ENCODE measurements at regions not wholly inside any gene's neighbourhood (a gene's known extent, or its start where the extent isn't known, plus 50 kb on each side); places are given as distances from the start of the nearest gene placed in this dataset.

DNA sequence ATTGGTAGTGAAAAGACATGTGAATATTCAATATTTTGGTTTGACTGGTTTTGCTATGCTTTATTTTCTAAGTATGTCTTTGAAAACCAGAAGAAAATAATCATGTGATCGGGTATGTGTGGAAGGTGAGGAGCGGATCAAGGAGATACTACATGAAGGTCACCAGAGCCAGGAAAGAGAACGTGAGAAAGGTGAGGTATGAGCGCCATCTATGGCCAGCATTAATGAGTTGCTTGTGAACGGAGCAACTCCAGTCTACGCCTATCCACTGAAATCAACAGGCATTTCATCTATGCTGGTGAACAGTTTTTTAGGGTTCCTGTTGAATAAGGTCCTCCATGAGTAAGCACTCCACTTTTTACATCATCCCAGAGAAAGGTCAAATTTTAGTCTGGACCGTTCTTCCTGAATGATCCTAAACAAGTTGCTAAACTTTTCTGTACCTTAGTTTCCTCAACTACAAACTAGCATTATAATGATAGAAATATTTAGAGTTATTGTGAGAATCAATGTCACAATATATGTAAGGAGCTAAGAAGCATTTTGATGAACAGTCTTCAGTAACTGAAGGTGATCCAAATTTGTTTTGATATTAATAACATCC, 1435.2 kb upstream of the CADM2 start (continued):
- TF ChIP-seq MAFK (IDR thresholded peaks at IDR 0.05; ENCODE audit: low read length) (no peak), SRF (CRISPR knock-in tag; IDR thresholded peaks at IDR 0.05) (no peak), CTBP1 (IDR thresholded peaks at IDR 0.05; ENCODE audit: borderline replicate concordance) (no peak)
- TF ChIP-seq, protein P1, sequence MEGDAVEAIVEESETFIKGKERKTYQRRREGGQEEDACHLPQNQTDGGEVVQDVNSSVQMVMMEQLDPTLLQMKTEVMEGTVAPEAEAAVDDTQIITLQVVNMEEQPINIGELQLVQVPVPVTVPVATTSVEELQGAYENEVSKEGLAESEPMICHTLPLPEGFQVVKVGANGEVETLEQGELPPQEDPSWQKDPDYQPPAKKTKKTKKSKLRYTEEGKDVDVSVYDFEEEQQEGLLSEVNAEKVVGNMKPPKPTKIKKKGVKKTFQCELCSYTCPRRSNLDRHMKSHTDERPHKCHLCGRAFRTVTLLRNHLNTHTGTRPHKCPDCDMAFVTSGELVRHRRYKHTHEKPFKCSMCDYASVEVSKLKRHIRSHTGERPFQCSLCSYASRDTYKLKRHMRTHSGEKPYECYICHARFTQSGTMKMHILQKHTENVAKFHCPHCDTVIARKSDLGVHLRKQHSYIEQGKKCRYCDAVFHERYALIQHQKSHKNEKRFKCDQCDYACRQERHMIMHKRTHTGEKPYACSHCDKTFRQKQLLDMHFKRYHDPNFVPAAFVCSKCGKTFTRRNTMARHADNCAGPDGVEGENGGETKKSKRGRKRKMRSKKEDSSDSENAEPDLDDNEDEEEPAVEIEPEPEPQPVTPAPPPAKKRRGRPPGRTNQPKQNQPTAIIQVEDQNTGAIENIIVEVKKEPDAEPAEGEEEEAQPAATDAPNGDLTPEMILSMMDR (IDR thresholded peaks at IDR 0.05 in 2 of 3, conservative IDR thresholded peaks at IDR 0.05 in 1 of 3; ENCODE audit: insufficient read depth in 2 of 3, low read depth in 1 of 3, low read length in 3 of 3), result 0 out of 6 replicates have a peak, but pooled peaks of 2 of the 3 experiments have one; percentile 5 to 19

GRCh38 chr3:83524901-83525300, 1433.9 kb upstream of the CADM2 start:
- BruUV-seq (replicated peaks), result no TSS peak
- H3K4me1 ChIP-seq (replicated peaks in 1 of 2; ENCODE audit: control insufficient read depth in 2 of 2, insufficient read depth in 2 of 2, low read length in 2 of 2), result no peaks in the 10 kb centered on the region
- no peak overlapping the region for H3K4me3 ChIP-seq
- no peak for TF ChIP-seq THRAP3 (IDR thresholded peaks at IDR 0.05; ENCODE audit: borderline replicate concordance)
- no peak for TF ChIP-seq TAF15 (IDR thresholded peaks at IDR 0.05; ENCODE audit: low read depth, low read length)
- no peak for TF ChIP-seq XRCC4 (IDR thresholded peaks at IDR 0.05; ENCODE audit: extremely low read depth, insufficient read depth, insufficient read length)
- TF ChIP-seq ZBED1 (IDR thresholded peaks at IDR 0.05), result no peak
- no peak for TF ChIP-seq CBFA2T2 (conservative IDR thresholded peaks at IDR 0.05)
- no peak for TF ChIP-seq TRIM25 (IDR thresholded peaks at IDR 0.05; ENCODE audit: borderline replicate concordance)
- no peak for TF ChIP-seq FOXK2 (conservative IDR thresholded peaks at IDR 0.05 in 1 of 2, IDR thresholded peaks at IDR 0.05 in 1 of 2; ENCODE audit: low read depth in 2 of 2)
- intact Hi-C loops (cut with micrococcal nuclease), result no loop called here
- ATAC-seq (no peak), FAIRE-seq (no peak), DNase-seq (ENCODE audit: extremely low read depth in 1 of 4, low spot score in 3 of 4) (no peak)
- no peak overlapping the region for H2AFZ ChIP-seq (ENCODE audit: low read depth, low read length)
- H3K4me2 ChIP-seq (ENCODE audit: insufficient read depth, low read length), result no peak overlapping the region
- H3K9ac ChIP-seq (ENCODE audit: insufficient read depth in 1 of 2, low read depth in 2 of 2, low read length in 2 of 2), result no peak overlapping the region
- H3K9me3 ChIP-seq (replicated peaks; ENCODE audit: control insufficient read depth, insufficient read depth, low read depth, low read length), result no peaks in the 10 kb centered on the region
- WGBS (ENCODE audit: insufficient coverage, low coverage, missing lambda C conversion rate), result 0% methylated on average over 4 of the region's 5 CpGs
- H3K27ac ChIP-seq (ENCODE audit: extremely low read depth, low read depth, low read length), result no peak overlapping the region
- in situ Hi-C loops (cut with MboI), result loop anchor here (10.0 kb wide), 1 partner anchor 290 kb away; no protein-coding TSS in a partner anchor
- no peaks in the 10 kb centered on the region for H3K36me3 ChIP-seq (ENCODE audit: control insufficient read depth, insufficient read depth, low read length)
- no peaks in the 10 kb centered on the region for H3K79me2 ChIP-seq (ENCODE audit: control insufficient read depth, insufficient read depth, low read length)
- CTCF ChIA-PET (ENCODE audit: low intra/inter-chr PET ratio), result no interaction called here
- POLR2A ChIA-PET, result no interaction called here
- H3K9me1 ChIP-seq (ENCODE audit: control insufficient read depth, insufficient read depth, low read length), result no peaks in the 10 kb centered on the region
- no peaks in the 10 kb centered on the region for H4K20me1 ChIP-seq (replicated peaks; ENCODE audit: control insufficient read depth, insufficient read depth, low read length)
- H3K27me3 ChIP-seq (ENCODE audit: control insufficient read depth in 2 of 2, insufficient read depth in 2 of 2, low read length in 2 of 2), result no peaks in the 10 kb centered on the region

All from K562 (cell line).